Lower lobe of right lung (tissue), 2 donors: ENCODE measurements at regions not wholly inside any gene's neighbourhood (a gene's known extent, or its start where the extent isn't known, plus 50 kb on each side); places are given as distances from the start of the nearest gene placed in this dataset.

Source experiments
- ATAC-seq, 2 donors: fragments of 200-7000 bp; cut with Tn5 transposase; one replicate each; pipeline ENCODE4 v1.9.1; 2020 to 2022; ENCODE audit warnings: mild to moderate bottlenecking in 2 of 2, moderate library complexity in 2 of 2
- DNase-seq: peaks from one replicate; pipeline ENCODE4 v3.0.0-alpha.2; 2020
- H3K27ac ChIP-seq: fragments of 200-600 bp; one replicate; pipeline ENCODE4 v1.8.0; 2022
- H3K27me3 ChIP-seq: fragments of 200-600 bp; one replicate; pipeline ENCODE4 v1.8.0; 2022; ENCODE audit warnings: low read depth
- H3K36me3 ChIP-seq: fragments of 200-600 bp; one replicate; pipeline ENCODE4 v1.8.0; 2022; ENCODE audit warnings: mild to moderate bottlenecking
- H3K4me1 ChIP-seq: fragments of 200-600 bp; one replicate; pipeline ENCODE4 v1.8.0; 2022
- H3K4me3 ChIP-seq: fragments of 200-600 bp; one replicate; pipeline ENCODE4 v1.8.0; 2022; ENCODE audit warnings: mild to moderate bottlenecking
- H3K9me3 ChIP-seq: fragments of 200-600 bp; one replicate; pipeline ENCODE4 v1.8.0; 2022
- intact Hi-C: fragments of 100-400 bp; cut with DNase I; formaldehyde crosslinking; loops from one replicate; pipeline ENCODE4 v1.11.0; 2022
- TF ChIP-seq, protein P1 (sequence below): fragments of 200-600 bp; IDR thresholded peaks from one replicate; pipeline ENCODE4 v1.8.0; 2022; ENCODE audit warnings: antibody characterized with exemption, mild to moderate bottlenecking
- donor health status: DM: no; HTN: yes; CAD: no; lungs with severe emphysema.

DNA sequence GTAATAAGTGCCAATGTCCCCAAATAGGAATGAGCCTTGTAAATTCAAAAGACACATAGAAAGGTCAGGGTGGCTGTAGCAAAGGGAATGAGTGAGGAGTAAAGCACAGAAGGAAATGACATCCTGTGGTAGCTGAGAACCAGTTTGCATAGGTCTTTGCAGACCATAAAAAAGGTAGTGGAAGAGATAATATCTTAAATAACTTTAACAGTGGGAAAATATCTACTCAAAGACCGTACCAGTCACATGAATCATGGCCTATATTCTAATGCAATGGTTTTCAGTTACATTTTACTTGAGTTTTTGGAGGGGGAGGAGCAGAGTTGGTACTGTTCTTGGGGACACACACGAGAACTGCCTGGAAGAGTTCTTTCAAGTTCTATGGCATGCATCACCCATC is 297.3 kb upstream of the ADAMTS9 start:
- DNase-seq, result no peak
- no peaks in the 10 kb centered on the region for H3K27me3 ChIP-seq
- TF ChIP-seq, protein P1, sequence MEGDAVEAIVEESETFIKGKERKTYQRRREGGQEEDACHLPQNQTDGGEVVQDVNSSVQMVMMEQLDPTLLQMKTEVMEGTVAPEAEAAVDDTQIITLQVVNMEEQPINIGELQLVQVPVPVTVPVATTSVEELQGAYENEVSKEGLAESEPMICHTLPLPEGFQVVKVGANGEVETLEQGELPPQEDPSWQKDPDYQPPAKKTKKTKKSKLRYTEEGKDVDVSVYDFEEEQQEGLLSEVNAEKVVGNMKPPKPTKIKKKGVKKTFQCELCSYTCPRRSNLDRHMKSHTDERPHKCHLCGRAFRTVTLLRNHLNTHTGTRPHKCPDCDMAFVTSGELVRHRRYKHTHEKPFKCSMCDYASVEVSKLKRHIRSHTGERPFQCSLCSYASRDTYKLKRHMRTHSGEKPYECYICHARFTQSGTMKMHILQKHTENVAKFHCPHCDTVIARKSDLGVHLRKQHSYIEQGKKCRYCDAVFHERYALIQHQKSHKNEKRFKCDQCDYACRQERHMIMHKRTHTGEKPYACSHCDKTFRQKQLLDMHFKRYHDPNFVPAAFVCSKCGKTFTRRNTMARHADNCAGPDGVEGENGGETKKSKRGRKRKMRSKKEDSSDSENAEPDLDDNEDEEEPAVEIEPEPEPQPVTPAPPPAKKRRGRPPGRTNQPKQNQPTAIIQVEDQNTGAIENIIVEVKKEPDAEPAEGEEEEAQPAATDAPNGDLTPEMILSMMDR, result no peak

DNA sequence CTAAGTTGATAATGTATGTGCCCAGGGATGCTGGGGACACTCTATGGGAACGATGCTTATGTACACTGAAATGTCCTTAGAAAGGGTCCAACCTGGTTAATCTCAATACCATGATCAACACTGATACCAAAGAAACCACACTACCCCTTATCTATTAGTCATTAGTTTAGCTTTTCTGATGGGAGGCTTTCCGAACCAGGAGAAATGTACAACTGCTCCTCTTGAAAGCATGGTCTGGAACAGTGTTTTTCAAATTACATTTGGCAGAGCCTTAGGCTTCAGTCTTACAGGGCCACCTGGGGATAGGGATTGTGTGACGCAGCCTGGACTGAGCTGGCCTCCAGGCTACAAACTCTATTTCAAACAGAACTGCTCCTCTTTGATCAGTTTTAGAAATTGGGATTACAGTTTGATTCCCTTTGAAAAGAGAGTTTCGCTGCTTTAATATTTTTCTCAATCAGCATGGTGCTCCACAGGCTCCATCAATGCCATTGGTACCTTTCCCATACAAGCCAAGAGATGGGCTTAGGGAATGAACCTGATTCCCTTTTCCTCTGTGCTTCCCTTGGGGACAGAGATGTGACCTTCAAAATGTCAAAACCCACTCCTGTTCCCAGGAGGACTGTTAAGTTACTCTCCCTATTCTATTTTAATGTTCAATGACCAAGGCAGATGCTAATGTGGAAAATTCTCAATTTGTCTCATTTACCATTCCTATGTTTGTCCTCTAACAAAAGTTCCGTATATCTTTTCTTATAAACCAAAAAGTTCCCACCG is 296.0 kb upstream of the ADAMTS9 start:
- H3K9me3 ChIP-seq, result no peaks in the 10 kb centered on the region
- H3K27ac ChIP-seq, result no peak overlapping the region
- ATAC-seq, result no peak
- no peaks in the 10 kb centered on the region for H3K4me1 ChIP-seq
- intact Hi-C loops, result no loop called here
- TF ChIP-seq, protein P1, result no peak
- no peak for DNase-seq
- H3K27me3 ChIP-seq, result no peaks in the 10 kb centered on the region
- no peak overlapping the region for H3K4me3 ChIP-seq
- no peaks in the 10 kb centered on the region for H3K36me3 ChIP-seq

More for the DNA sequence above, 297.3 kb upstream of the ADAMTS9 start:
- no peak overlapping the region for H3K27ac ChIP-seq
- H3K4me1 ChIP-seq, result no peaks in the 10 kb centered on the region
- no peak overlapping the region for H3K4me3 ChIP-seq
- H3K36me3 ChIP-seq, result no peaks in the 10 kb centered on the region
- ATAC-seq, result no peak
- intact Hi-C loops, result no loop called here
- H3K9me3 ChIP-seq, result no peaks in the 10 kb centered on the region

DNA sequence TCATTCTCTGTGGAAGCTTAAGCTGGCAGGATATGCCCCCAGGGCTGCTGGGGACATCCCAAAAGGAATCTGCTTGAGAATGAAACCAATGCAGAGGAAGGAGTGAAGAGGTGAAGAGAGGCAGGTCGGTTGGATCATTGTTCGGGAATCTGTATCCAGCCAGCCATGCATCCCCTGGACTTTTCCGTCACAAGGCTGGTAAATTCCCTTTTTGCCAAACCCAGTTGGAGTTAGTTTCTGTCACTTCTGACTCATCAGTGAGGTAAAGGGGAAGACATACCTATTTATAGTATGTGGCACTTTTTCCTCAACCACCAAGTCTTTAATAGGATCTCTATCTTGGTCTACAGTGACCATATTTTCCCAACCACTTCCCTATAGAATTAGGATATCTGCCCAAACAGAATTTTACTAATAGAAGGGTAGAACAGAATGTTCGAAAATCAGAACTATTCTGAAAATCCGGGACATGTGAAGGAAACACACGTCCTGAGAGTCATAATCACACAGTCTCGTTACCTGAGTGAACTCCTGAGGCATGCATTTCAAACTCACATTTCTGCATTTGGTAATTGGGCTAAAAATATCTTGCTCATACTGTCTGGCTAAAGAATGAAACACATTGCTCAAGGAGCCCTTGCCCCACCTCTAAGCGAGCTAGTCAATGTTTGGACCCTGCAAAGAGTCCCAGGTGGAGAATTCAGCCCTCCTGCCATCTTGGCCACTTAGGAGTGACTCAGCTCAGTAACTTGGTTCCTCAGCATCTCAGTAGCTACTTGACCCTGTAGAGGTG is 289.7 kb upstream of the ADAMTS9 start:
- intact Hi-C loops, result no loop called here

DNA sequence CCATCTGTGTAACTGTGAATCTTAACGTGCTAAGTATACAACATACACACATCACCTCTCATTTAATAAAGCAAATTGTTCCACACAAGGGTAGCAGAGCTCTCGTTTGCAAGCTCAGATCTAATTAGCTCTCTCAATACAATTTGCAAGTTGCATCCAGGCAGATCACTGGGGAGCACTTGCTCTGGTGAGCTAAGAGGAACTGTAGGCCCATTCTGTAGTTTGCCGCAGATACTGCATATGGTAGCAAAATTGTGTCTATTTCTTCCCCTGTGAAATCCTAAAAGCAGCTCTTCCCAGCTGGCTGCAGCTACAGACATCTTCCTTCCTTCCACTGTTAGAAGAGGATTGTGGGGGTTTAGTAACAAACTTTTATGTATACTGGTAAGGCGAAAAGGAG is 288.7 kb upstream of the ADAMTS9 start:
- ATAC-seq (no peak), DNase-seq (no peak)
- intact Hi-C loops, result no loop called here
- Histone ChIP-seq H3K27ac (no peak overlapping the region), H3K36me3 (no peaks in the 10 kb centered on the region), H3K27me3 (no peaks in the 10 kb centered on the region), H3K9me3 (no peaks in the 10 kb centered on the region), H3K4me1 (no peaks in the 10 kb centered on the region), H3K4me3 (no peak overlapping the region)
- TF ChIP-seq, protein P1, result no peak

More for the DNA sequence above, 289.7 kb upstream of the ADAMTS9 start:
- Histone ChIP-seq H3K9me3 (no peaks in the 10 kb centered on the region), H3K27me3 (no peaks in the 10 kb centered on the region), H3K4me1 (no peaks in the 10 kb centered on the region), H3K4me3 (no peak overlapping the region), H3K36me3 (no peaks in the 10 kb centered on the region), H3K27ac (no peak overlapping the region)
- DNase-seq (no peak), ATAC-seq (no peak)
- TF ChIP-seq, protein P1, result no peak

DNA sequence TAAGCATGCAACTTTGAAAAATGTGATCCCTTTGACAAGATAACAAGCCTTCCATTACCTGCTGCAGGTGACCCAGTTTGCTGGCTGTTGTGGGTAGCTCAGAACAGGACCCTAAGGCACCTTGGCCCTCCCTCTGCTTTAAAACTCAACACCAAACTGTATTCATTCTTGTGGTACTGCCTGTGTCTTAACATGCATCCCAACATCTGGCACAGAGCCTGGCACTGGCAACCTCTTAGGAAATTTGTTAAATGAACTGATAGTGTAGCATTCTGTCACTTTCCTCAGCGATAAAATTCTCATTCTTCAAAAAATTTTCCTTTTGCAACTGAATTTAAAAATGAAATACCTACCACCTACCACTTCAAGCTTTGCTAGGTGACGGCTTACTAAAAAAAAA is 287.3 kb upstream of the ADAMTS9 start:
- TF ChIP-seq, protein P1, result no peak
- Histone ChIP-seq H3K9me3 (no peaks in the 10 kb centered on the region), H3K27ac (no peak overlapping the region), H3K27me3 (no peaks in the 10 kb centered on the region), H3K4me3 (no peak overlapping the region), H3K36me3 (no peaks in the 10 kb centered on the region), H3K4me1 (no peaks in the 10 kb centered on the region)
- ATAC-seq (no peak), DNase-seq (no peak)
- intact Hi-C loops, result no loop called here
